SW480 (cell line): ENCODE measurements at regions not wholly inside any gene's neighbourhood (a gene's known extent, or its start where the extent isn't known, plus 50 kb on each side); places are given as distances from the start of the nearest gene placed in this dataset.
"Not testable (repeated sequence)": the region's sequence is repeated elsewhere in the genome, so short reads cannot be mapped to it uniquely, and the experiment has no call there.

ENCODE experiments used
- DNase-seq: peaks from one replicate; pipeline ENCODE4 v3.0.0-alpha.2; 2016; ENCODE audit warnings: low spot score

GRCh38 chr5:133881576-133882388, 86.6 kb downstream of the C5orf15 start:
- no peak for DNase-seq

- DNase-seq: no peak
Measured at GRCh38 chr5:133878236-133878555, 90.2 kb downstream of the C5orf15 start.

DNA sequence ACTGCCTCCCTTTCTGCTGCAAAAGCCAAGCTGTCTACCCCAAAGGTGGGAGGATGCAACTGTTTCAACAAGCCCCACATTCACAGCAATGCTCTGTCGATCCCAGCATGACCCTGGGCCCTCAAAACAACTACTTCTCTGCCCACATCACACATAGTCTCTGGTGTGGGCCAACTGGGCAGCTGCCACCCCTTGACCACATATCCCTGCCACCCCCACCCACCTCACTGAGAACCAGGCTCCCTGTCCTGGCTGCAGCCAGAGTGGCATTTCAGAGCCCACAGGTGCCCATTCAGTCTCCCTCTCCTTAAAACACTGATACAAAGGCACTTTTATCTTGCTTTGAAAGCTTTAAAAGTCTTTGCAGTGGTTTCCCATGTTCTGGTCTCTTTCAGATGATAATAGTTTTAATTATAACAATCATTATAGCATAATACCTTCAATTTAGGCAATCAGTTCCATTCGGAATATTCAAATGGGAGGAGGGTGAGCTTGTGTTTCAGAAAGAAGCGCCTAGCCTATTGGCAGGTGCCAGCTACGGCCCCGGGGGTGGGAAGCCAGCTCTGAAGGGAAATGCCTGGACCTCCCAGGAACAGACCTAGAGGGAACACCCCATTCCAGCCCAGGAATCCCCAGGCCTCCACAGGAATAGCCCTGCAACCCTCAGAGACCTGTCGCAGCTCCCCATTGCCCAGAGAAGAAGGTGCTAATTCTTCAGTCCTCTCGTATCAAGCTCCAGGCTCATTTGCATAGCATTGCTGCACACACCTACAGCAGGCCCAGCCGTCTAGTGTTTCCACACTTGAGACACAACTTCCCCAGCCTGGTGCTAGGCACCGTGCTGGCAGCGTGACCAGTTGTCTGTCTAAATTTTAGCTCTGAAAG, 90.8 kb downstream of the C5orf15 start:
- no peak for DNase-seq

DNA sequence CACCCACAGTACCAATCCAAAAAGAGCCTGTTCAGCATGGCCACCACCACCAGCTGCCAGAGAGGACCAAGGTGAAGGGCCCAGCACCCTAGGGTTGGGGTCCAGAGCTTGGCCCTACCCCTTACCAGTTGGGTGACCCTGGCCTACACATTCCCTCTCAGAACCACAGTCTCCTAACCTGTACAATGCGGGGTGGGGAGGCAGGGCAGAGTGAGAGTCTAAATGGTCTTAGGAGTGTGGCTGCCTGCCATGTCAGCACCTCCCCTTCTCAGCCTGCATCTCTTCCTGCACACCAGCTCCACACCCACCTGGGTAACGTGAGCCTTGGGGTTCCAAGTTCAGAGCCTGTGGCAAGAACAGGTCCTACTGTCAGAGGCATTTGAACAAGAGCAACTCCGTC, 92.2 kb downstream of the C5orf15 start:
- DNase-seq: no peak

DNA sequence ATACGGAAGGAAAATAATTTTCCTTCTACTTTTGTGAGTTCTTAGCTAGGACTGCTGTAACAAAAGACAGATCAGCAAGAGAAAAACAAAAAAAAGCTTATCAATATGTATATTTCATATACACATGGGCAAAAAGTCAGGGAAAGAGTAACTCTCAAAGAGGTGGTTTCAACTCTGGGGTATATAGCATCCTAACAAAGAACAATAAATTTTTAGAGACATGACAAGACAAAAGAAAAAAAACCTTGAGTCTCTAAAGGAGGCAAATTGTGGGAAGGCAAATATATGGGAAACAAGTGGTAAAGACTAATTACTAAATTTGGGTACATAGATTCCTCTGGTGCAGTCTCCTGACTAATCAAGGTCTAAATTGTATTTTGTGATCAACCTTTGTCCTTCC, 93.2 kb downstream of the C5orf15 start:
- no peak for DNase-seq

GRCh38 chr5:133873449-133873848, 95.0 kb downstream of the C5orf15 start:
- no peak for DNase-seq

GRCh38 chr5:133870661-133871060, 97.8 kb downstream of the C5orf15 start:
- DNase-seq: no peak

DNA sequence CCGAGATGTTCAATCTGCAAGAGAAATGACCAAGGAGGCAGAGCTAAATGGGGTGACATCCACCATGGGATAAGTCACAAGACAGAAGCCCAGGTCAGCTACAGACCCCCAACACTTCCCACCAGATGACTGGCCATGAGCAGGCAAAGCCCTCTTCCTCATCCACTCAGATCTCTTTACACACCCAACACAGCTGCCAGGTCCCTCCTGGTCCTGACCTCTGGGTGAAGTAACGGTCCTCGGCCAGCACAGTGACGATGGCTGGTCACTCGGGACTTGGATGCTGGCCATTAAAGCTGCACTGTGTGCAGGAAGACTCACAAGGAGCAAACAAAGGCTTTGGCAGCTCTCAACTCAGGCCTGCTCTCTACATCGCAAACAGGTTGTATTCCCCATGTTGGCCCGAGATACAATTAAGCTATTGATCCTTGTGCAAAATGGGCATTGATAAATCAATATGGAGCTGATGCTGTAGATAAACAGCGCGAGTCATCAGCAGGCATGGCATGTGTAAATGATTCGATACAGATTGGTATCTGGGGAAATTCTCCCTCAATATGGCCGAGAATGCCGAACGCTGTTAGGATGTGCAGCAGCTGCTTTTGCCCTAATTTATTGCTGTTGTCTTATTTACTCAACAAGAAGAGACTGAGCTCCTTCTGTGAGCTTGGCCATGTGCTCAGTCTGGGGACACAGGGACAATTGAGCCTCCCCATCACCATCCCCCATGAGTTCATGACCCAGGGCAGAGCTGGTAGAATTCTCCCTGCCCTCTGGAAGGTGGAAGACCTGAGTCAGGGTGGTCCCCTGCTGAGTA, 98.7 kb downstream of the C5orf15 start:
- no peak for DNase-seq

- peak; percentile 66 for DNase-seq
Measured at GRCh38 chr5:133868946-133869518, 99.4 kb downstream of the C5orf15 start.

DNA sequence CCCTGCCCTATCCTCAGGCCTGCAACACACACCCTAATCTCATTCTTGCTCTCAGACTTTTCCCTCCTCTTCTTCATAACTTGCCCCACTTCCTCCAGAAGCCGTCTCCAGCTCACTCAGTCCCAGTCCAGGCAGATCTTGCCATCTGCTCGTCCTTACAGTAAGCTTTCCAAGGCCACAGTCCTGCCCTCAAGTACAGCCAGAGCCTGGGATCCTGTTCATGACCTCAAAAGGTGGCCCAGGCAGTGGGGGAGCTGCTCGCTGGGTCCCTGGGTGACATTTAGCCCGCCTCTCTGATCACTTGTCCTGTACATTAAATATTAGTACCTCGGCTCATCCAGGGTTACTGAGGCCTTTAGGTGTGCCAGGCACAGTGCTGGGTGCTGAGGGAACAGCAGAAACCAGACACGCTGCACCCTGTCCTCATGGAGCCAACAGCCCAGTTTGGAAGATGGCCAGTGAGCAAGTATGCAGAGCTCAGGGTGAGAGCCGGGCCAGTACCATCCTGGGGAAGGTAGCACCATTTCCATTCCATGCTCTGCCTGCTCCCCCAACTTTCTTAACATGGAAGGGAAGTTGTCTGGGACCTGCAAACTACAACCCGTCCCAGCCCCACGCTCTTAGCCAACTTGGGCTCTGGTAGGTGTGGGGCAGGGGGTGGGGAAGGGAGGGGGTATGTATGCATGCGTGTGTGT, 100.4 kb downstream of the C5orf15 start:
- no peak for DNase-seq

- no peak for DNase-seq
Measured at GRCh38 chr5:133867341-133867740, 101.1 kb downstream of the C5orf15 start.

- DNase-seq: no peak
Measured at GRCh38 chr5:133866903-133867245, 101.6 kb downstream of the C5orf15 start.

DNA sequence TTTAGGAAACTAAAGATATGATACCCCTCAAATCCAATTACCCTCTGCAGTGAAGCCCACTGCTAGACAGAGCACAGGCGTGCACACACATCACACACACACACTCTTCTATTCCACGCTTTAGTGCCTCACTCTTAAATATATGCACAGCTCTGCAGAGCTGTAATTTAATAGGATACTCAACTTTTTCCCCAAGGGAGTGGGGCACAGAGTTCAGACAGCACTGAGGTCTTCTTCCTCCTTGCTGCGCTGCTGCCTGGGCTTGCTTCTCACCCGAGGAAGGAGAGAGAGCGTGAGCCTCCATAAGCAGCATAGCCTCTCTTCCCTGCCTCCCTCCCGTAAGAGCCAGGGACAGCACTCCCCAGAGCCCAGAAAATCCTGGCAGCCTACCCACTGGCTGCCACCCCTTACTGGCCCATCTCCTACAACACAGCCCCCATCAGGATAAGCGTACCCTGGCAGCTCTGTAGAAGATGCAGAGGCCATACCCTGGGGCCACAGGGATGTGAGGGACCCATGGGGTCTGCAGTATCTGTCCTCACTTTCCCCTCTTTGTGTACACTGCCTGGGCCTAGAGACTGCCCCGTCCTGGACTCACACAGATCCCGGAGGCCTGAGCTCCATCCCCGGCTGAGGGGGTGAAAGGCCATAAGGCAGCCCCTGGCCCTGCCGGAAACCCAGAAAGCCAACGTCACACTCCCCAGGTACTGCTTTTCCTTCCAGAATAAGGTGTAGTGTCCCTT, 102.1 kb downstream of the C5orf15 start:
- DNase-seq: no peak

- no peak for DNase-seq
Measured at GRCh38 chr5:133865113-133865512, 103.3 kb downstream of the C5orf15 start.

- DNase-seq: no peak
Measured at GRCh38 chr5:133864711-133865110, 103.7 kb downstream of the C5orf15 start.

- no peak for DNase-seq
Measured at GRCh38 chr5:133863857-133864585, 104.4 kb downstream of the C5orf15 start.

DNA sequence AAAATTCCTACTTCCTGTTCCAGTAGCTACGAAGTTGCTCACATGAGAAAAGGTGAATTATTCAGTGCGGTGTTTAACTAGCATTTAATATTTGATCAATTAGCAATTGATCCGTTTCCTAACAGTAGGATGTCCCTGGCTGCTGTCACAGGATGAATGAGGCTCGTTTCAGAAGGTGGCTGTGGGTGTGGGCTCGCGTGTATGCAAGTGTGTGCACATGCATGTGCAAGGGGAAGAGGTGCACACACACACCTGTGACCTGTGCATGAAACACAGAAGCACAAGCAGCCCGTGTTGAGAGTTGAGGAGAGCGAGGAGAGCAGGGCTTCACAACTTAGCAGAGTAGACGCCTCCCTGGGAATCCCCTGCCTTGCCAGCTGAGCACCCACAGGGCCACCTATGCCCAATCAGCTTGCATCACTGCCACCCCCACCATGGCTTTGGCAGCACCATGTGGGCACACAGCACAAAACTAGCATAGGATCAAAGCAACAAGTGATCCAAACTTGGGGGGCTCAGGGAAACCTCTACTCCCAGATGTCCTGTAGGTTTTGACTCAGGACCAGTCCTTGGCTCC, 107.2 kb downstream of the C5orf15 start:
- DNase-seq: no peak

DNA sequence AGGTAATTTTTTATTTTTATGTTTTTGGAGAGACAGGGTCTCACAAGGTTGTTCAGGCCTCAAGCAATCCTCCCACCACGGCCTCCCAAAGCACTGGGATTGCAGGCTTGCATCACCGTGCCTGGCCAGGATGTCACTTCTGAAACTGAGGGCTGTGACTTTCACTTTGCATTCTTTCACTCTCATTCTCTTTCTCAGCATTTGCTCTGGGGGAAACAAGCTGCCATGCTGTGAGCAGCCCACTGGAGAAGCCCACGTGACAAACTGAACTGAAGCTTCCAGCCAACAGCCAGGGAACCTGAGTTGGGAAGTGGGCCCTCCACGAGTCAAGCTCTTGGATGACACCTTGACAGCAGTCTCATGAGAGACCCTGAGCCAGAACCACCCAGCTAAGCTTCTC, 109.4 kb downstream of the C5orf15 start:
- DNase-seq: no peak

DNA sequence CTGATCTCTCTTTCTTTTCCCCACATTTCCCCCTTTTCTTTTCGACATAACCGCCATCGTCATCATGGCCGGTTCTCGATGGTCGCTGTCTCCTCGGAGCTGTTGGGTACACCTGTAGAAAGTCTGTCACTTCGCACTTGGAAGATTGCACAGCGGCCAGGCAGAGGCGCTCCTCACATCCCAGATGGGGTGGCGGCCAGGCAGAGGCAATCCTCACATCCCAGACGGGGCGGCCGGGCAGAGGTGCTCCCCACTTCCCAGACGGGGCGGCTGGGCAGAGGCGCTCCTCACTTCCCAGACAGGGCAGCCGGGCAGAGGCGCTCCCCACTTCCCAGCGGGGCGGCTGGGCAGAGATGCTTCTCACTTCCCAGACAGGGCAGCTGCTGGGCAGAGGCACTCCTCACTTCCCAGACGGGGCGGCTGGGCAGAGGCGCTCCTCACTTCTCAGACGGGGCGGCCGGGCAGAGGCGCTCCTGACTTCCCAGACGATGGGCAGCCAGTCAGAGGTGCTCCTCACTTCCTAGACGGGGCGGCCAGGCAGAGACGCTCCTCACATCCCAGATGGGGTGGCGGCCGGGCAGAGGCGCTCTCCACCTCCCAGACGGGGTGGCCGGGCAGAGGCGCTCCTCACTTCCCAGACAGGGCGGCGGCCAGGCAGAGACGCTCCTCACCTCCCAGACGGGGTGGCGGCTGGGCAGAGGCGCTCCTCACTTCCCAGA, 110.7 kb downstream of the C5orf15 start:
- DNase-seq: not testable (repeated sequence)
